MM.1S (cell line): ENCODE measurements at regions not wholly inside any gene's neighbourhood (a gene's known extent, or its start where the extent isn't known, plus 50 kb on each side); places are given as distances from the start of the nearest gene placed in this dataset.

Experiments
- DNase-seq: peaks from one replicate; pipeline ENCODE4 v3.0.0-alpha.2; 2015
- H2AFZ ChIP-seq: fragments of 300-600 bp; sonication (generic); 2 replicates; pipeline ENCODE4 v1.6.0; 2016; ENCODE audit warnings: antibody characterized with exemption, low read length
- H3F3A ChIP-seq: fragments of 300-600 bp; sonication (generic); 2 replicates; pipeline ENCODE4 v1.6.1; 2016; ENCODE audit warnings: mild to moderate bottlenecking, antibody characterized with exemption, low read length, moderate library complexity, mixed read lengths; ENCODE audit not compliant: insufficient read depth
- H3K27ac ChIP-seq: fragments of 300-600 bp; sonication (generic); 2 replicates; pipeline ENCODE4 v1.5.1; 2016; ENCODE audit warnings: mild to moderate bottlenecking, low read length
- H3K27me3 ChIP-seq: fragments of 300-600 bp; sonication (generic); replicated peaks from 2 replicates; pipeline ENCODE4 v1.6.0; 2016; ENCODE audit warnings: low read length; ENCODE audit not compliant: insufficient read depth
- H3K36me3 ChIP-seq: fragments of 300-600 bp; sonication (generic); replicated peaks from 2 replicates; pipeline ENCODE4 v1.6.1; 2016; ENCODE audit warnings: mild to moderate bottlenecking, low read length, mixed read lengths; ENCODE audit not compliant: insufficient read depth
- H3K4me1 ChIP-seq: fragments of 300-600 bp; sonication (generic); 2 replicates; pipeline ENCODE4 v1.6.1; 2016; ENCODE audit warnings: low read length, mixed read lengths
- H3K4me2 ChIP-seq: fragments of 300-600 bp; sonication (generic); 2 replicates; pipeline ENCODE4 v1.6.0; 2016; ENCODE audit warnings: low read depth, low read length
- H3K4me3 ChIP-seq: fragments of 300-600 bp; sonication (generic); 2 replicates; pipeline ENCODE4 v1.5.1; 2016; ENCODE audit warnings: low read length, mixed read lengths
- H3K79me2 ChIP-seq: fragments of 300-600 bp; sonication (generic); 2 replicates; pipeline ENCODE4 v1.6.1; 2016; ENCODE audit warnings: mixed run types, low read length, mixed read lengths
- H3K9ac ChIP-seq: fragments of 300-600 bp; sonication (generic); 2 replicates; pipeline ENCODE4 v1.6.1; 2016; ENCODE audit warnings: low read length, mixed read lengths
- H3K9me2 ChIP-seq: fragments of 300-600 bp; sonication (generic); replicated peaks from 2 replicates; pipeline ENCODE4 v1.6.1; 2016; ENCODE audit warnings: mild to moderate bottlenecking, low read length, mixed read lengths; ENCODE audit not compliant: insufficient read depth
- H3K9me3 ChIP-seq: fragments of 300-600 bp; sonication (generic); replicated peaks from 2 replicates; pipeline ENCODE4 v1.6.1; 2016; ENCODE audit warnings: mild to moderate bottlenecking, low read length, mixed read lengths; ENCODE audit not compliant: insufficient read depth
- H4K20me1 ChIP-seq: fragments of 300-600 bp; sonication (generic); 2 replicates; pipeline ENCODE4 v1.6.1; 2016; ENCODE audit warnings: mild to moderate bottlenecking, low read length, moderate library complexity, mixed read lengths; ENCODE audit not compliant: insufficient read depth
- CTCF ChIP-seq: fragments of 300-600 bp; sonication (generic); IDR thresholded peaks from 2 replicates; pipeline ENCODE4 v1.5.1; 2016; ENCODE audit warnings: antibody characterized with exemption, low read length, mixed read lengths
- EZH2 ChIP-seq: fragments of 300-600 bp; sonication (generic); optimal IDR thresholded peaks from 2 replicates; pipeline ENCODE3; 2017; ENCODE audit warnings: low read depth, mild to moderate bottlenecking, antibody characterized with exemption, low read length, mixed read lengths
- EZH2phosphoT487 ChIP-seq: fragments of 300-600 bp; sonication (generic); IDR thresholded peaks from 2 replicates; pipeline ENCODE4 v1.6.1; 2018; ENCODE audit warnings: antibody characterized with exemption, low read length

GRCh38 chrX:19177721-19178120, 55.5 kb upstream of the ADGRG2 start:
- H3K4me1 ChIP-seq, result no peaks in the 10 kb centered on the region
- no peaks in the 10 kb centered on the region for H4K20me1 ChIP-seq
- no peaks in the 10 kb centered on the region for H3K9me3 ChIP-seq
- no peaks in the 10 kb centered on the region for H3K27me3 ChIP-seq
- no peaks in the 10 kb centered on the region for H3F3A ChIP-seq
- H3K4me3 ChIP-seq, result no peak overlapping the region
- no peaks in the 10 kb centered on the region for H3K79me2 ChIP-seq
- DNase-seq, result no peak
- H3K27ac ChIP-seq, result no peak overlapping the region
- no peak overlapping the region for H3K9ac ChIP-seq
- no peak overlapping the region for H2AFZ ChIP-seq
- H3K36me3 ChIP-seq, result no peaks in the 10 kb centered on the region
- no peaks in the 10 kb centered on the region for H3K9me2 ChIP-seq
- TF ChIP-seq EZH2, result no peak
- no peak for TF ChIP-seq CTCF
- no peak for TF ChIP-seq EZH2phosphoT487
- H3K4me2 ChIP-seq, result no peak overlapping the region

- Histone ChIP-seq H3K36me3 (no peaks in the 10 kb centered on the region), H3K9ac (no peak overlapping the region), H3K9me2 (no peaks in the 10 kb centered on the region), H3K27me3 (no peaks in the 10 kb centered on the region), H4K20me1 (no peaks in the 10 kb centered on the region), H3K79me2 (no peaks in the 10 kb centered on the region), H3K4me2 (no peak overlapping the region), H3F3A (no peaks in the 10 kb centered on the region), H3K9me3 (no peaks in the 10 kb centered on the region), H3K4me1 (no peaks in the 10 kb centered on the region), H3K4me3 (no peak overlapping the region), H2AFZ (no peak overlapping the region), H3K27ac (no peak overlapping the region)
- DNase-seq, result no peak
- TF ChIP-seq EZH2 (no peak), CTCF (no peak), EZH2phosphoT487 (no peak)
Measured at GRCh38 chrX:19178402-19178801, 56.1 kb upstream of the ADGRG2 start.

- Histone ChIP-seq H4K20me1 (no peaks in the 10 kb centered on the region), H3K9ac (no peak overlapping the region), H3K4me2 (no peak overlapping the region), H3F3A (no peaks in the 10 kb centered on the region), H3K36me3 (no peaks in the 10 kb centered on the region), H3K9me2 (no peaks in the 10 kb centered on the region), H3K4me1 (no peaks in the 10 kb centered on the region), H3K4me3 (no peak overlapping the region), H3K27me3 (no peaks in the 10 kb centered on the region), H3K9me3 (no peaks in the 10 kb centered on the region), H3K27ac (no peak overlapping the region), H3K79me2 (no peaks in the 10 kb centered on the region), H2AFZ (no peak overlapping the region)
- TF ChIP-seq EZH2phosphoT487 (no peak), EZH2 (no peak)
- no peak for DNase-seq
Measured at GRCh38 chrX:19179389-19179788, 57.1 kb upstream of the ADGRG2 start.

- TF ChIP-seq EZH2, result no peak
- TF ChIP-seq CTCF, result no peak
- no peak for TF ChIP-seq EZH2phosphoT487
- H4K20me1 ChIP-seq, result no peaks in the 10 kb centered on the region
- no peaks in the 10 kb centered on the region for H3K36me3 ChIP-seq
- H3K4me3 ChIP-seq, result no peak overlapping the region
- H3K4me1 ChIP-seq, result no peaks in the 10 kb centered on the region
- H3K27ac ChIP-seq, result no peak overlapping the region
- H3K27me3 ChIP-seq, result no peaks in the 10 kb centered on the region
- H3F3A ChIP-seq, result no peaks in the 10 kb centered on the region
- no peak overlapping the region for H3K4me2 ChIP-seq
- no peak overlapping the region for H3K9ac ChIP-seq
- no peak overlapping the region for H2AFZ ChIP-seq
- no peaks in the 10 kb centered on the region for H3K79me2 ChIP-seq
- no peak for DNase-seq
- H3K9me2 ChIP-seq, result no peaks in the 10 kb centered on the region
- no peaks in the 10 kb centered on the region for H3K9me3 ChIP-seq
Measured at GRCh38 chrX:19181345-19181744, 59.1 kb upstream of the ADGRG2 start.
